ENCODE measurements at regions not wholly inside any gene's neighbourhood (a gene's known extent, or its start where the extent isn't known, plus 50 kb on each side); places are given as distances from the start of the nearest gene placed in this dataset.
"Not testable (repeated sequence)": the region's sequence is repeated elsewhere in the genome, so short reads cannot be mapped to it uniquely, and the experiment has no call there.

DNA sequence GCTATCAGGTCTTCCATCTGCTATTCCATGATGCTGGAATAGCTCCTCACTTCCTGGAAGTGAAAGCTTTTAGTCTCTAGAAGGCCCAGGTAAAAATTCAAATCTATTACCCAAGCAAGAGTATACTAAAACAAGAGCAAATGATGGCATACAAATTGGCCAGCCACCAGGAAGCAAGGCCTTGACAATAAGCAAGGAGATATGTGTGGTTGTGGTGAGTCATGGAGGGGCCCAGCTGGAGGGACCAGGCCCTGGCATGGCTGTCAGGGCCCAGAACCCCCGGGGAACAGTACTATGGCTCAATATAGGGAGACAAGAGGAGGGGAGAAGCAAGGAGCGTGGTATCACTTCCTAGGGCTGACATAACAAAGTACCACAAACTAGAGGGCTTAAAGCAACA, 358.7 kb downstream of the RRAGC start:
- DNase-seq (ENCODE audit: low spot score) = no peak

DNA sequence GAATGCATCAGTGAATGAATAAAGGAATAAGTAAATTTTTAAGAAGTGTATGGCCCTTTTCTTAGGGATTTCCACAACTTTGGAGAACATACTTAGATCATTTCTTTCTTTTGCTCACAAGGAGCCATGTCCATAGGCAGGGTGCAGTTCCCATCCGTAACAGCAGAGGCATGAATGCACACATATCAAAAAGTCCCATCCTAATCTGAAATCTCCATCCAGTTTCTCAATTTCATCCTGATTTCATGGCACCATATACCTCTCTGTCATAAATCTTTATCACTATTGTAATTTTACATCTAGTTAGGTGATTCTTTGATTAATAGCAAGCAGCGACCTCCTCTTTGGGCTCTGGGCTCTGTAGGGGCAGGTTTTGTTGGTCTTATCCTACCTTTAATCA, 359.2 kb downstream of the RRAGC start:
- DNase-seq (ENCODE audit: low spot score) = no peak

DNA sequence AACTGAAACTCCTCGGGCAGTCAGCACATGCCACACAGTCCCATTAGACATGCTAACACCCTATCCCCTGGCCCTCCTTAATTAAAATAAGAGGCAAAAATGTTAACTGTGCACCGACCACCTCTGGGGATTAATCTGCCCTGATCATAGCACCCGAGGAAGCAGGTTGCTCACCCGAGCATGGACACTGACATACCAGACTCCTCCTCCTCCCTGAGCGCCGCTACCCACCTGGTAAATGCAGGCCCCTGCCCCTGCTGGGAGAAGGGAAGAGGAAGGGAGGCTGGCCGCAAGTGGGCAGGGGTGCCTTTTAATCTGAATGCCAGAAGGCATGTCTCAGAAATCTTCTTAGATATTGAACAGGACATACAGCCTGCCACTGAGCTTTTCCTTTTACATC, 360.9 kb downstream of the RRAGC start:
- no peak for DNase-seq (ENCODE audit: low spot score)

DNA sequence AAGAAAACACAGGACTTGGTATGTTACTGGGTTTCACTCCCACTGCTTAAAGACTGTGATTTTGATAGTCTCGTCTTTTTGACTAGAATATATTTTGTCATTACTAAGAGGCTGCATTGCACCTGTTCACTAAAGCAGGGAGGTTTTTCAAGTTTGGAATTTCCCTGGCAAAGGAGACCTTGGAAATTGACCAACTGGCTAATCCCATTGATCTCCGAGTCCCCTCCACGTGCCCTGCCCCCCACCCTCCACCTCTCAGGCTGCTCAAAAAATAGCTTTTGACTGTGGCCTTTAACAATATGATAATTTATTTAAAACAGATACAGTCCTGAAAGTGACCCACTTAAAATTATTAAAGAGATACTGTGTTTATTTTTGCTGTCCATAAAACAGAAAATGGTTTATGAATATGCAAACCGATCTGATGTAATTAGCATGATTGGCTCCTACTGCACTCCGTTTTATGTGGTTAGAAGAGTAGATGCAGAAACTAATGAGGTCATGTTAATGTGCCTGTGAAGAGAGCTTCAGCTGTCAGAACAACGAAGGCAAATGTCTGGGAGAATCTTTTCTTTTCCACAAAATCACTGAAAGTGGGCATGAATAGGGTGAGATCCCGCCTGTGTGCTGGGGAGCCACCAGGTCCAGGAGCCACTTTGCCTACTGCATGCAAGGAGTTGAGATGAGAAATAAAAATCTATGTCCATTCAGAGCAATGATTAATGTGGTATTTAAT, 361.5 kb downstream of the RRAGC start:
- no peak for DNase-seq (ENCODE audit: low spot score)

DNA sequence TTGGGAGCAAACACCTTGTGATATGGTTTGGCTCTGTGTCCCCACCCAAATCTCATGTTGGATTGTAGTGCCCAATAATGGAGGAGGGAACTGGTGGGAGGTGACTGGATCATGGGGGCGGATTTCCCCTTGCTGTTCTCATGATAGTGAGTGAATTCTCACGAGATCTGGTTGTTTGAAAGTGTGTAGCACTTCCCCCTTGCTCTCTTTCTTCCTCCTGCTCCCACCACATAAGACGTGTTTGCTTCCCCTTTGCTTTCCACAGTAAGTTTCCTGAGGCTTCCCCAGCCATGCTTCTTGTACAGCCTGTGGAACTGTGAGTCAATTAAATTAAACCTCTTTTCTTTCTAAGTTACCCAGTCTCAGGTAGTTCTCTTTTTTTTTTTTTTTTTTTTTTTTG, 366.3 kb downstream of the RRAGC start:
- DNase-seq (ENCODE audit: low spot score) = not testable (repeated sequence)

DNA sequence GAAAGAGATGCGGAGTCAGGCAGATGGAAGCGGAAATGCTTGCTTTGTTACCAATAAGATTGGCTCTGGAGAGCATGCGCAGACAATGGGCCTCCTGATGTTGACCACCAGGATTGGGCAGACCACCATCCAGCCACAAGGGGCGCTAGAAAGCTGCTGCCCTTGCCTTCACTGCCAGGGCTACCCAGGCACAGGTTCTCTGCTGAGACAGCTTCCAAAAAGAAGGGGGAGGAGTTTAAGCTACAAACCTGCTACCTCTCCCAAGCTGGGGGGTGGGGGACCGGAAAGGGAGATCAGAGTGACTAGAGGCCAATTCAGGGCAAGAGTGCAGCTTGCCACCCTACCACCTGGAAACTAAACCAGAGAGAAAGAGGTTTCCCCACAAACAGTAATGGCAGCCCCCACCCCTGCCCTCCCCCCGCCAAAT, 369.7 kb downstream of the RRAGC start:
- DNase-seq (ENCODE audit: low spot score) = peak; percentile 50

DNA sequence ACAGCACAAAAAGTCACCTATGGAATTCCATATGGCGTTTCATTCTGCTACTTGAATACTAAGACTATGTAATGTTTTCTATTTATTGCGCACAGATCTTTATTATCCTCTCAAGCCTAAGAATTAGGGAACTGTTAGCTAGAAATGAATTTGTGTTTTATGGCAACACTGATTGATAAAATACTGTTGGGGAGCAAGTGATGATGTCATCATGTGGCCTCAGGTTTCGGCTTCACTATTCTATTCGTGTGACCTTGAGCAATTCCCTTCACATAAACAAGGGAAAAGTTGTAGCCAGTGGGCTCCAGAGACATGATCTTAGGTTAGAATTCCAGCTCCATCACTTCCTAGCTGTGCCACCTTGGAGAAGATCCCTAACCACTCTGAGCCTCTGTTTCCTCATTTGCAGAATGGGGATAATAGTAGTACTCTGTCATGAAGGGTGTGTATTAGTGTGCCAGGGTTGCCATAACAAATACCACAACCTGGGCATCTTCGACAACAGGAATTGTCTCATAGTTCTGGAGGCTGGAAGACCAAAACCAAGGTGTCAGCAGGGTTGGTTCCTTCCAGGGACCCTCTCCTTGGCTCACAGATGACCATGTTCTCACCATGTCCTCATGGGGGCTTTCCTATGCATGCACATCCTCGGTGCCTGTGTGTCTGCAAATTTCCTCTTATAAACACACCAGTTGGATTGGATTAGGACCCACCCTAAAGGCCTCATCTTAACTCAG, 371.2 kb downstream of the RRAGC start:
- DNase-seq (ENCODE audit: low spot score) = no peak

DNA sequence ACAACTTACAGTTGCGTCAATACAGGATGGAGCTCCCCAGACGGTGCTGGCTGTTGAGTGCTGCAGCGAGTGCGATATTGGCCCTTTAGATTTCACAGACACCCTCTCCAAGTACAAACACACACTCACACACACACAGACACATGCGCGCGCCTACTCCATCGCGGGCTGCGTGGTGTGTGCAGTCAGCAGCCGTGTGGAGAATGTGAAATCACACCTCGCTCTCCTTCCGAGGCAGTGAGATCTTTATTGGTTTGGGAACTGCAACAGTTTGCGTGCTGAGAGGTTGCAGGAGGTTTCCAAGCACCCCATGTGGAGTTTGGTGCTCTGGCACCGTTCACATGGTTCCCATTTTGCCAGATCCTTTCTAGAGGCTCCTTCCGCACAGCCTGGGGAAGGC, 372.2 kb downstream of the RRAGC start:
- no peak for DNase-seq (ENCODE audit: low spot score)

DNA sequence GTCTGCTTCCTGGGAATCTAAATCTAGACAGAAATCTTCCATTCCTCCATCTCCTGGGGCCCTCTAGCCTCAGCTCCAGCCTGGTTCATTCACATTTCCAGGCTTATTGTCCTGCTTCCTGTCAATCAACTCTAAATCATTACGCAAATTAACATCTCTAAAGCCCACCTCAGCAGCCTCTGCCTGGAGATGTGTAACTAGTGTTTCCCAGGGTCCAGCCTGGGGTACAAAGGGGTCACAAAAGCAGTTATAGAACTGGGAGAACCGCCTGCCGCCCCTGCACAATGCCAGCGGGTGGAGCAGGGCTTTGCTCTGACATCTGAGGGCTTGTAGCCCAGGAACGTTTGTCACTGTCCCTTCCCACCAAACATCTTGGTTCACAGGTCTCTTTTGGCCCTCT, 373.5 kb downstream of the RRAGC start:
- DNase-seq (ENCODE audit: low spot score) = no peak

DNA sequence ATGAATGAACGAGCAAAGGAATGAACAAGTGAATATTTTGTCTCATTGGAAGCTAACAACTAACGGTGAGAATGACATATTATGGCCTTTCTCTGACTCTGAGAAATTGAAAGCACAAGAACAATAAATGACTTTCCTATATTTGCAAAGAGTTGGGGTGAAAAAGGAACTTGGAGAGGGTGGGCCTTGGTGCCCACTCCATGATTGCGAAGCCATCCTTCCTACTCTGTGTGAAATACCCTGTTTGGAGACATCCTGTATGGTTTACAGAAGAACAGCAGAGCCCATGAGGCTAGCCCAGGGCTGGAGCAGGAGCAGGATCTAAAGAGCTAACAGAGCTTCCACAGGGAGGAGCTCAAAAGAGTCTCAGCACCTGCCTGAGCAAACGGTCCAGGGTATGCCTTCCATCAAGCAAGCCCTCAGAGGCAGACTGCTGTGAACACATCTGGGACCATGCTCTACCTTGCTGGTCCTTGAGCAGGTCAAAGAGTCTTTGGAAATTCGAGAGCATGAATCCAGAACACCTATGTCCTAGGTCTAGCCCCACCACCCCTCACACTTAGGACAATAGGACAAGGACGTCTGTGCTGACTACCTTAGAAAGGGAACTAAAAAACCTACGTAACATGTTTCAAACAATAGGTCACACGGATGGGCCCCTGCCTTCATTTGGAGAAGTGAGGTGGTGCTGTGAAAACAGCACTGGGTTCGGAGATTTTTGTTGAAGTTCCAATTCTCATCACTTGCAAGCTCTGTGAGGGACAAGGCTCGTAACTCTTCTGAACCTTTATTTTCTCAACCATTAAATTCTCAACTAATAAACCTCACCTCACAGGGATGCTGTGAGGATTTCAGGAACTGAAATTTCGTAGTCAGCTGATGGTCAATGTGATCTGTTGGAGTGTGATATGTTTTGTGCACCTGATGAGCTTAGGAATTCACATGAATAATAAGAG, 377.4 kb downstream of the RRAGC start:
- DNase-seq (ENCODE audit: low spot score) = no peak

DNA sequence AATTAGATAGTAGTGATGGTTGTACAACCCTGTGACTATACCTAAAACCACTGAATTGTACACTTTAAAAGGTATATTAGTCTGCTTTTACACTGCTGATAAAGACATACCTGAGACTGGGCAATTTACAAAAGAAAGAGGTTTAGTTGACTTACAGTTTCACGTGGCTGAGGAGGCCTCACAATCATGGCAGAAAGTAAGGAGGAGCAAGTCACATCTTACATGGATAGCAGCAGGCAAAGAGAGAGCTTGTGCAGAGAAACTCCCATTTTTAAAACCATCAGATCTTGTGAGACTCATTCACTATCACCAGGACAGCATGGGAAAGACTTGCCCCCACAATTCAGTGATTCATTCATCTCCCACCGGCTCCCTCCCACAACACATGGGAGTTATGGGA, 379.9 kb downstream of the RRAGC start:
- DNase-seq (ENCODE audit: low spot score) = not testable (repeated sequence)

DNA sequence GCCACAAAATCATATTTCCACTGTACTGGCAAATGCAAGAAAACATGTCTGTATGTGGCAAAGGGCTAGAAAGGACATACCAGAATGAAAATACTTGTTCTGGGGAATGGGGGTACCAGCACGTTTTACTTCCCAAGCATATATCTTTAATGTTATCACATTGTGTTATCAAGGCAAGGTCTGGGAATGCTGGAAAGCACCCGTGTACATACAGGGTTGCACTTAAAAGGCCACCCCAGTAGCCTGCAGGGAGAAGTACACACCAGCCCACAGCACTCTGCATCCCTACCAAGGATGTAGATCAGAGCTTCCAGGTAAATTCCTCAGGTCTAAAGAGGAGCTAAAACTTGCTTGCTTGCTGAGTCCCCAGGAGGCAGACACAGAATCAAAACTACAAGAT, 381.8 kb downstream of the RRAGC start:
- no peak for DNase-seq (ENCODE audit: low spot score)

DNA sequence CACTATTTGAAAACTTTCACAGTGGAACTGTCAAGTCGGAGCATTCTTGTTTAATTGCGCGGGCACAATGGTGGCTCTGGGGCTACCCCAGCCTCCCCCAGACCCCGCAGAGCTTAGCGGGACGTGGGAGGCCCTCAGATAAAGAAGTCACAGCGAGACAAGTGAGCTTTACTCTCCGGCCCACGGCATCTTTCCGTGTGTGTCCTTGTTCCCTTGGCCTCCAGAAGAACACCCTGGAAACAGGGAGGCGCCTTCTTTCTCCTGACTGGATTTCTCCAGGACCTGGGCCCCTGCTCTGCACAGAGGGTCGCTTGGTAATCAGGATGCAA, 382.8 kb downstream of the RRAGC start:
- DNase-seq (ENCODE audit: low spot score) = no peak

DNA sequence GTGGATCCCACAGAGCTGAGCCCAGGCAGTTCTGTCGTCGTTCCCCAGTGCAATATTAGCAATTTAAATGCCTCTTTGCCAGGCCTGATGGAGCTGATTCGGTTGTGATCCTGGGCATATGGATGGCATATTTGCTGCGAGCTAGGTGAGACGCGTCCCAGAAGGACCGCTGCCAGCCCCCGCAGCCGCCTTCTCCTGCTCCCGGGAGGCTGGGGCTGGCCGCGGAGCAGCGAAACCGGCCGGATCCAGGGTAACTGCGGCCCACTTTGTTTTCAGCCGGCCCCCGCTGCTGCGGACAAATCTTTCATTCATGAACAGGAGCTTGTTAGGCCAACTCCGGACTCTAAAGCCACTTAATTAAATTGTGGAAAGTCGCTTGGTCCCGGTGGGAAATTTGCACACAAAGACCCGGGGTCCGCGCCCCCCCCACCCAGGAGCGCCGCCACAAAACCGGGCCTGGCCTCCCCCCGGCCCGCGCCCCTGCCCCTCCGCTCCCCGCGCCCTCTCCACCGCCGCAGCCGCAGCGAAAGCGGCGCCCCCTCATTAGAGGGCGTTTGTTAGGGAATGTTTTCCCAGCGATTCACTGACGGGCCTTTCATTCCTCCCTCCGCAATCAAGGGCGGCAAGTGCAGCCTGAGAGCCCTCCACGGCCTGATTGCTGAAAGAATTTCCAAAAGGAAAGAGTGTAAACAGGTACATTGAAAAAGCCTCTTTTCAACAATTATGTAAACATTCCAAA, 383.3 kb downstream of the RRAGC start:
- no peak for DNase-seq (ENCODE audit: low spot score)

DNA sequence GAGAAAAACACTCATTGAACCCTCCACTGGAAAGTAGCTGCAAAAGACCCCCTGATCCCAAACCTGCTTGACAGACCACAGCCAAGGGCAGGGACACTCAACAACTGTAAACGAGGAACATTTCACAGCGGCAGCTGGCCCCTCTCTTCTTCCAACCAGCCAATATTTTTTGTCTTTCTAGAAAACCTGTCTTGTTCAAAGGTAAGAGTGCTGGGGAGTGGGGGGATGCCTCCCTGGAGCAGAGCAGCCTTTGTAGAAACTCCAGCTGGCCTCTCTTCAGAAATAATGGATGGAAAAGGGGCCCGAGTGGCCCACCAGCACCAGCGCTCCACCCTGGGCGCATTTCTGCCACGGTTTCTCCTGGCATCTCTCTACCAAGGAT, 384.0 kb downstream of the RRAGC start:
- DNase-seq (ENCODE audit: low spot score) = no peak

DNA sequence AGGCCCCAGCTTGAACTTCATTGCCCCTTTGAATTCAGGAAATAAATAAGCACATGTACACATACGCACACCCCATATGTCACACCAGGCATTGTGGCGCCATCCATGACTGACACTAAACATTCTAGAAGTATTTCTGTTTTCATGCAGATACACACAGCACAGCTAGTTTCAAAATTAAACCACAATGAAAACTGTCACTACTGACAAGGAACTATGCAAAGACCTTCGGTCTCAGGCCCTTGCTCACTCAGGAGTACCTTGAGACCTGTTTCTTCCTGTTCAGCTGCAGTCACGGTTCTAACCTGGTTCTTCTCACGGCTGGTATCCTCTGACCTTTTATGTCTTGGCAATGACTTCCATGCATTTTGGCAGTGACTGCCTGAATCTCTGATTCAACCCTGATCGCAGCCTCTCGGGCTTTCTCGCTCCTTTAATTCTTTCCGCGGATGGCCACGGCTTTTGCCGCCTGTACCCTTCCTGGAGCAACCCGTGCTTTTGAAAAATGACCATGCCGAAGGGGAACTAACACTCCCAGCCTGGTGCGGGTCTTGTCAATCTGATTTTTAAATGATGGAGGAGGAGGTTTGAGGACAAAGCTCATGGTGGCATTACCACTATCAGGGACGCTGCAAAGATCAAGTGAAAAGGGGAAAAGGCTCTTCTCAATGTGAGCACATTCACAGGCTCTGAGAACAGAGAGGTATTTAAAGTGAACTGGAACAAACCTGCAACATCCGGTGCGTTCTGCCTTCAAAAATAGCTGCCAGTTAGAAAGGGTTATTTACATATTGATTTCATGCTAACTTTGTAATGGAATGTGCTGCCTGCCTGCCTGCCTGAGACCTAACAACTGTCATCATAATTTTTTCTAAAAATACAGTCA, 384.6 kb downstream of the RRAGC start:
- DNase-seq (ENCODE audit: low spot score) = no peak

DNA sequence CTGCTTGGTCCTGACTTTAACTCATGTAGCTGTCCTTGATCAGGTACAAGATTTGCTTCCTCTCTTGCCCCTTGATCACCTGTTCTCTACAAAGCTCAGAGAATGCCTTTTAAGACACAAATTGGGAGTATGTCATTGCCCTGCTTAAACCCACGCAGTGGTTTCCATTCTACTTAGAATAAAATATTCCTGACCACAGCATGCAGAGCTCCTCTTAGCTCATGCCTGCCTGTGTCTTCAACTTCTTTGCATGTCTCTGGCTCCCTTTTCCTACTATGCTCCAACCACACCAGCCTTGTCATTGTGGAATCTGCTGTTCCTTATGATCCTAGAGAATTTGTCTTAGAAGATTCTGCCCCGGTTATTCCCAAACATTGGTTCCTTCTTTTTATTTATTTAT, 393.1 kb downstream of the RRAGC start:
- no peak for DNase-seq (ENCODE audit: low spot score)

DNA sequence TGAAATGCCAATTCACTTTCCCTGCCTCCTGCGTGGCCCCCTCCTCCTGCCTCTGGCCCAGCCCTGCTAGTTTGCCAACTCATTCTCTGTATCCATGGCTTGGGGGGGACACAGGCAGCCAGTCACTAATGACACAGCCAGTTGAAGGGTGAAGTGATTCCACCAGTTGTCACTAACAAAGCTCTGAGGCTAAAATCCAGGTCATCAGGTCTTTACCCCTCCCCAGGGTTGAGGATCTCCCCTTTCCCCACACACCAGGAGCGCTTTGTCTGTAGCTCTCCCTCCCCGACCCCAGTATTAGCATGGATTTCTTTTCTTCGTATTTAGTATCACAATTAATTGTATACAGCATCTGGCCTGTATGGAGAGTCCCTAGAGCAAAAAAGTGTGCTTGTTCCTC, 394.1 kb downstream of the RRAGC start:
- no peak for DNase-seq (ENCODE audit: low spot score)

DNA sequence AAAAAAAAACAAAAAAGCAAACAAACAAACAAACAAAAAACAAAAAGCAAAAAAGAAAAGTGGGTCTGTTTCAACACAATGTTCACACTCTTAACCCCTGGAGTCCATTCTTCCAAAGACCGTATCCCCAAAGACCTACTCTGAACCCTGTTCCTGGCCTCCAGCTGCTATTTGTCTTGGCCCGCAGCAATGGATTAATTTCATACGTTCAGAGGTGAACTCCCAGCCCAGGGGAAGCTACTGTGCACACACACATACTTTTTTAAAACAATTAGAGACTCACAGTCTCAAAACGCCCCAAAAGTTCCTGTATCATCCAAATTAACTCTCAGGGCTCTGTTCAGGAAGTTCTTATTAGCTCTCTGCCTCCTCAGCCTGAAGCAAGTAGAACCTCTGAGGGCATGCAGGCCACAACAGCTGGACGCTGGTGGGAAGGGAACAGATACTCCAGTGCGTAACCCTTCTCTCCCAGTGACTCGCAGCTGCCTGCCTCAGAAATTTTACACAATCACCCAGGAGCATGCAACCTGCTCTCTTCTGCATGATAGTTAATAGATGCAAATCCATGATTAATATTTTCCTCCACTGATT, 395.4 kb downstream of the RRAGC start:
- no peak for DNase-seq (ENCODE audit: low spot score)

DNA sequence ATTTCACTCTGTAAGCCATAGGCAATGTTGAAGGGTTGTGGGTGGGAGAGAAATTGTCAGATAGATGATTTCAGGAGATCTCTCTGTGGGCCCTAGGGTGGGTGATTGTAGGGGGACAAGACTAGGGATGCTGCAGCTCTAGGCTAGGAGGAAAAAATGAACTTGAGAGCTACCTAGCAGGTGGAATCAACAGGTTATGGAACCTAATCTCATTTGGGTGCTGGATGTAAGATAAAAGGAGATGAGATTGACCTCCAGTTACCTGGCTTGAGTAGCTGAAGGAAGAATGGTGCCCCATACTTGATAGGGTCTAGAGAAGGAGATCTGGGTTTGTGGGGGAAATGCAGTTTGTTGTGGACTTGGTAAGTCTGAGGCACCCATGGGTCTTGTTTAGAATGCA, 396.5 kb downstream of the RRAGC start:
- no peak for DNase-seq (ENCODE audit: low spot score)

DNA sequence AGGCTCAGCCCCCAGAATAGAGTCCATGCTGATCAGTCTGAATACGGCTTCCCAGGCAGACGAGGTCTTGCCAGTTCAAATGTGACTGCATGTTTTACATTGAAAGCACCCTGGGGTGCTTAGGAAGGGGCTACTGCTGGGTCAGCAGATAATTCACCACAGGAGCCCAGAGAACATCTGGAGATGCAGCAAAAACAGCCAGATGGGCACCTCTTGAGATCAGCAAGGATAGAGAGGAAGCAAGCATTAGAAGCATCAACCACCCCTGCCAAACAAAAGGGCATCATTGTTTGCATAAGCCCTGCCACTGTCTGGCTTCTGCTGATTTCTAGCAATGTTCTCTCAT, 403.1 kb downstream of the RRAGC start:
- DNase-seq (ENCODE audit: low spot score) = no peak

Data from SW480 (cell line).